CD4-positive, alpha-beta T cell treated with Interleukin-17A for 1 hour (primary cell): ENCODE measurements at regions not wholly inside any gene's neighbourhood (a gene's known extent, or its start where the extent isn't known, plus 50 kb on each side); places are given as distances from the start of the nearest gene placed in this dataset.

ENCODE experiments used
- DNase-seq: peaks from one replicate; pipeline ENCODE4 v3.0.0-alpha.2; 2020

- no peak for DNase-seq
Measured at GRCh38 chr10:44196008-44196320, 188.9 kb downstream of the CXCL12 start.

DNA sequence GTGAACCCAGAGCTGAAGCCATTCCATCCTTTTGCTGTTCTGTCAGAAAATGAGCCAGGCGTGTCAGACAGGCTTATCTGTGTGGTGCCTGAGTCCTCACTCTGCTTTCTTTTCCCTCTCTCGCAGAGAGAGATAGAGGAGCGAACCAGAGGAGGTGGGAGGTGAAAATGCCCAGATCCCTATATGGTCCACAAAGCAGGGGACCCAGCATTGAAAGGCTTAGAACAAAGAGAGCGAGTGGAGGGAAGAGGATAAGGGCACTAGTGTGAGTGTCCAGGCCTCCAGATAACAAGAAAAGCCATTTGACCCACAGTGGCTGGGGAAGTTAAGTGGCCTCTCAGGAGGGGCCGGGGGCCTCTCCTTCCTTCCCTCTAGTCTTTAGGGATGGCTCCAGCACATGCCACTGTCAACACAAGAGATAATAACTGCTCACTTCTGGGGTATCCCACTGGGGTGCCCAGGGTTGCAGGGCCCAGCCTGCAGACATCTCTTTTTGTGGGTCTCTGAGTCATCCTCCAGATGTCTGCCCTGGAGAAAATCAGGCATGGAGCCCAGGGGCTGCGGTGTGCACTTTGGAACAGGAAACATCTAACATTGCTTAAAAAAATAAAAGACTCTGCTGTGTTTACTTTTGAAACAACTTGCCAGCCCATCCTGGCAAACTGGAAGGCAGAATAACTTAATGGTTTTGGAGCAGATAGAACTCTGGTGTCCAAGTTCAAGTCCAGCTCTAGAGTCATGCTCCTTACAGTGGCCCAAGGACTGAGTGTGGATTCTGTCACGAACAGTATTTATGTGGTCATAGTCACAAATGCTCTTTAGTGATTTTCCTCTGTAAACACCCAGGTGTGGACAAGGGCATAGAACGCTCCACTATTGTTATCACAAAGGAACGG lies 189.5 kb downstream of the CXCL12 start:
- no peak for DNase-seq

DNA sequence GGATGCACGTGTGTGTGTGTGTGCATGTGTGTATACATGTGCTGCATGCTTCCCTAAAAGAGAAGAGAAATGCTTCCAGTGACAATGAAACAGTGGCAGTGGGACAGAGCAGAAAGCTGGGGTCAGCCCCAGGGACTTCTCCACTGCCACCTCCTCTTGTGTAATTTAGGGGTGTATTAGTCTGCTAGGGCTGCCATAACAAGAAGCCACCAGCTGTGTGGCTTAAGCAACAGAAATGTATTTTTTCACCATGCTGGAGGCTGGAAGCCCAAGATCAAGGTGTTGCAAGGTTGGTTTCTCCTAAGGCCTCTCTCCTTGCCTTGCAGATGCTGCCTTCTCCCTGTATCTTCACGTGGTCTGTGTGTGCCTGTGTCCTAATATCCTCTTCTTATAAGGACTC lies 190.5 kb downstream of the CXCL12 start:
- no peak for DNase-seq

GRCh38 chr10:44193567-44194220 lies 191.2 kb downstream of the CXCL12 start:
- no peak for DNase-seq

DNA sequence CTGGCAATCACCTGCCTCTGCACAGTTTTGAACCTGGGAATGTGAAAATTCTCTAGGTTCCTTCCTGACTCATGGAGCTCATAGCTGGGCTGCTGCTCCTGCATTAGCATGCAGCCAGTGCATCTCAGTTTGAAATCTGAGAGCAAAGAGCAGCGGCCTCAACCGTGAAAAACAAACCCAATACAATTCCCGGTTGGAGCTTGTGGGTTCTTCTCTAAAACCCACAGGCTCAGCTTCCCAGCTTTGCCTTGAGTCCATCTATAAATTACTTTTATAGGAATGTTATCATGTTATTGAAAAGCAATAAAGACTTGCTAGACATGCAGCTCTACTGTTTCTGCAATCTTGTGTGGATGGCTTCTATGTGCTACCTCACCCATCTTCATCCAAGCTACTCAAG lies 191.7 kb downstream of the CXCL12 start:
- DNase-seq = no peak

- DNase-seq = no peak
Measured at GRCh38 chr10:44192435-44192834, 192.5 kb downstream of the CXCL12 start.

GRCh38 chr10:44190541-44190940 lies 194.4 kb downstream of the CXCL12 start:
- DNase-seq = no peak

DNA sequence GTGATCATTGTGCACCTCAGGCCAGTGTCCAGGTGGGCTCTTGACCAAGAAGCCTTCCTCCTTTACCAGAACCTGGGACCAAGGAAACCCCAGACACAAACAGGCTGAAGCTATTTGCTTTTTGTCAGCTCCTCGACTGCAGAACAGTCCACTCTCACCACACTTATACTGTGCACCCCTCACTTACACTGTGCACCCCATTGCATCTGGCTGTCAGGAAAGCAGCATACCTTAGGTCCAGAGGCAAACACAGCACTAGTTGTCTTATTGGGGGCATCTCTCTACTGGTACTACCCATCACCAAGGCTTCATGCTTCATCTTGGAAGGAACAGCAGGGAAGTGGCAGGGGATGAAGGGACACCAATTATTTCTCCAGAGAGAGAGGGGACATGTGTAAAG lies 198.1 kb downstream of the CXCL12 start:
- DNase-seq = no peak

- no peak for DNase-seq
Measured at GRCh38 chr10:44186150-44186549, 198.7 kb downstream of the CXCL12 start.

GRCh38 chr10:44185315-44185666 lies 199.6 kb downstream of the CXCL12 start:
- DNase-seq = no peak

- DNase-seq = no peak
Measured at GRCh38 chr10:44184633-44185314, 200.1 kb downstream of the CXCL12 start.

GRCh38 chr10:44183667-44184632 lies 200.9 kb downstream of the CXCL12 start:
- no peak for DNase-seq

DNA sequence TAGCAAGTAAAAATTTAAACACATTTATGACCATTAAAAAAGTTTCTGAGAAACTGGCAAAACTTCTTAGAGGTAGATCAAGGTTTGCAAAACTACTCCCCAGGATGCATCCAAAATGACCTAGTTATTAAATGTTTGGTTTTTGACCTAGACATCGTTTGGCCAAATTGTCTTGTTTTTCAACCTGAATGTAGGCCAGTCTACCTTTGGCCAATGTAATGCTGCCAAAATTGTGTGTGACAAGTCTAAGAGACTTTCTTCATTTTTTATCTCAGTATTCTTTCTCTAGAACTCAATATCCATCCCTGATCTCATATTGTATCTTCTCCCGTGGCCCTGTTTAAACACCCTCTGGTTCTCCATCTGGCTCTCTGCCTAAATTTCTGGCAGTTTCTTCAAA lies 202.0 kb downstream of the CXCL12 start:
- DNase-seq = no peak

- DNase-seq = no peak
Measured at GRCh38 chr10:44180321-44181168, 204.4 kb downstream of the CXCL12 start.

DNA sequence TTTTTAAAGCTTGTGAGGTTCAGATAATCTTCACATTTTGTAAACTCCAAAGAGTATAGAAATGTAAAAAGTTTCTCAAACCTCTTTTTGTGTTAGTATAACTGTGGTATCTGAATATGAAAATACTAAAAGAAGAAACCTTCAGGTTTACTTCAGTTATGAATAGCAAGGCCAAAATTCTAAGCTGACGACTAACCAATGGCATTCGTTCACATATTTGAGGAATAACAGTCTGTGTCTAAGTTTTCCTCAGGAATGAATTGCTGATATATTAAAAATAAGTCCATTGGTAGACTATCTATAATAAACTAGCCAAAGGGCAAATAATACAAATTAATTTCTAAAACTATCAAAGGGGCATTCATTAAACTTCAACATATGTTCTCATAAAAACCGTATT lies 206.0 kb downstream of the CXCL12 start:
- no peak for DNase-seq

- DNase-seq = no peak
Measured at GRCh38 chr10:44178281-44178680, 206.6 kb downstream of the CXCL12 start.

- DNase-seq = no peak
Measured at GRCh38 chr10:44177610-44178009, 207.3 kb downstream of the CXCL12 start.

GRCh38 chr10:44176311-44176710 lies 208.6 kb downstream of the CXCL12 start:
- DNase-seq = no peak

DNA sequence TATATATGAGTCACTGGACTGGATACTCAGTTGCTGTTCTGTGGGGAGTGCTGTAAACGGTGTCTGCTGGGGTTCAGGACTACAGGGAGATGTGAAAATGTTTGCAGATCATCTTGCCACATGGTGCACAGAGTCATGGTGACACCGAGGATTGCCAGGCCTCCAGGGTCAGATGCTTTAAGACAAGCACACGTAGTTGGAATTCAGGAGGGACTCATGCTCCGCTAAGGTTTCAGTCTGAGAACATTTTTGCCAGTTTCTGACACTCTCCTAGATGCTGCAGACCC lies 211.3 kb downstream of the CXCL12 start:
- DNase-seq = no peak

DNA sequence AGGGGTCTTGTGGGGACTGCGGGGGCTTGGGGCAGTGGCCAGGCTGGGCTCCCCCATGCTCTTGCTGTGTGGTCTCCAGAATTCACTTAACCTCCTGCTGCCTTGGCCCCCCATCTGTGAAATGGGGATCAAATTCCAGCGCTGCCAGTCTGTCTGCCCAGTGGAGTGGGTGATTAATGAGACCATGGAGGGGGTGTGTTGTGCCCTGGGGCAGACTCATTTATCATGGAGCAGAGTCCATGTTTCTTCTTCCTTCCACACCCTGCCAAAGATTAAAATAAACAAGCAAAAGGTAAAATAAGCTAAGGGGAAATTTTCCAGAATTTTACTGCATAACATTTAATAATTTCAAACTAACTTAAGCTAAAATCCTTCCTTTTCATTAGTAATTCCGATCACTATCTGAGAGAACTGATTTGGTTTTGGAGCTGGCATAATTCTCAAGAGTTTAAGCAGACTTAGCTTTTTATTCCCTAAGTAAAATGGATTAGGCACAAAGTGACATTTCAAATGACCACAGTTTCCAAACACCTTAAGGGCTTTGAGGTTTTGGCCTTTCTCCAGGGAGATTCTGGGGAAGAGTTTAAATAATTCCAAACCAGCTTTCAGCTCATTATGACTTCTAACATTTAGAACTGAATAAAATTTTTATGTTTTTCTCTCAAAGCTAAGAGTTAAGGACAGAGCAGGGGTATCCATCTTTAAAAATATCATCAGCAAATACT lies 211.9 kb downstream of the CXCL12 start:
- no peak for DNase-seq

DNA sequence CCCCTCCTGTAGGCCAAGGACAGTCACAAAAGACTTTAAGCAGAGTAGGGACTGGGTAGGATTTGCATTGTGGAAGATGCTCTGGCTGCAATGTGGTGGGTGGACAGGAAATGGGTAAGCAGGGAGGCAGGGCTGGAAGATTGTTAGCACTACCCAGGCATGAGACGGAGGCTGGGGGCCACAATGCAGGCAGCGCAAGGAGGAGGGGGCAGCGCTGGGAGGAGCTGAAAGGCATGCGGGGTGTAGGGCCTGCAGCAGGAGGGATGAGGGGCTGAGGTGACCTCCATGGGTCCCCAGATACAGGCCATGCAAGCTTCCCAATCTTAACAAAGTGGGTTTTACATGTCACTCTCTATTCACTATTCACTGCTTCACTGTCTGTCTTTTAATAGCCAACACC lies 213.1 kb downstream of the CXCL12 start:
- DNase-seq = no peak

DNA sequence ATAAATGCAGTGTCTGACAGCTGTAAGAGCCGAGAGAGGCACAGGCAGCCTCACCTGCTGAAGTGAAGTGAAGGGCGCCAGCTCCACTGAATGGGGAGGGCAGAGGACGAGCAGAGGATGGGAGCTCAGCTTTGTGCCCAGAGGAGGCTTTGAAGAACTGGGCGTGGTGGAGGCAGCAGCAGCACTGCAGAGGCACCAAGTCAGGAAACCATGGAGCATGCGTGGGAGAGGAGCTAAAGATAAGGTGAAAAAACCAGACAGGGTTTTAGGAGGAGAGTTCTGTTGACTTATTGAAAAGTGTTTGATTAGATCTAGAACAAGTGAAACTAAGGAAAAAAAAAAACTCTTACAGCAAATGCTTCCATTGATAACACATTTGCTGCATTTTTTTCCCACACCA lies 216.4 kb downstream of the CXCL12 start:
- DNase-seq = no peak
